H1 (cell line): ENCODE measurements at regions not wholly inside any gene's neighbourhood (a gene's known extent, or its start where the extent isn't known, plus 50 kb on each side); places are given as distances from the start of the nearest gene placed in this dataset.

Experiments
- BACH1 ChIP-seq: IDR thresholded peaks from 2 replicates; pipeline ENCODE4 v1.6.1; 2012; ENCODE audit warnings: low read length, improper control_type of control experiment
- CTCF ChIP-seq, 3 experiments: IDR thresholded peaks; 1 replicate in 2 of 3; 2 replicates in 1 of 3; pipeline versions ENCODE4 v1.5.1 to v1.6.1; 2011; ENCODE audit warnings: low read length in 3 of 3, mild to moderate bottlenecking in 3 of 3, inconsistent platforms in 2 of 3, low read depth in 1 of 3, moderate library complexity in 1 of 3; ENCODE audit not compliant: insufficient read depth in 1 of 3; ENCODE audit errors: control extremely low read depth in 1 of 3
- EP300 ChIP-seq, 2 experiments: IDR thresholded peaks; 1 replicate in 1 of 2; 2 replicates in 1 of 2; pipeline ENCODE4 v1.6.1; 2011 to 2012; ENCODE audit warnings: low read depth in 2 of 2, low read length in 2 of 2, mild to moderate bottlenecking in 2 of 2, borderline replicate concordance in 1 of 2, inconsistent platforms in 1 of 2, moderate library complexity in 1 of 2
- NANOG ChIP-seq: IDR thresholded peaks from 2 replicates; pipeline ENCODE4 v1.6.1; 2011; ENCODE audit warnings: low read length, low read depth, mild to moderate bottlenecking, inconsistent platforms; ENCODE audit not compliant: insufficient read depth, poor library complexity, severe bottlenecking
- RFX5 ChIP-seq: IDR thresholded peaks from 2 replicates; pipeline ENCODE4 v1.6.1; 2011; ENCODE audit warnings: low read depth, low read length, improper control_type of control experiment, borderline replicate concordance
- SP1 ChIP-seq: IDR thresholded peaks from 2 replicates; pipeline ENCODE4 v1.6.1; 2011; ENCODE audit warnings: low read depth, low read length

DNA sequence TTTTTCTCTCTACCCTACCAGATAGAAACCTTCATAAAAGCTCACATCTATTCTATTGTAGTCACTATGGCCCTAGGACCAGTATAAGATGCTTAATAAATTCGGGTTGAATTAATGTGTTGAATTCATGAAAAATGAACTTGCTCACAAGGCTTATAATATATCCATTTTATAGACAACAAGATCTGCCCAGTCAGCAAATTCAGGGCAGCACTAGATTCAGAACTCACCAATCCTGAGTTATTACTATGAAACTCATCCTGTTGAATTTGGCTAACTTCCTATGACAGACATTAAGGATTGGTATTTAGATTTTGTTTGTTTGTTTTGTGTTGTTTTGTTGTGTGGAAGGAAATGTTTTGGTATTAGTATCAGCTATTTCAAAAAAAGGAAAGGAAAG lies 143.6 kb upstream of the CCNG1 start:
- TF ChIP-seq BACH1 (no peak), NANOG (no peak), EP300 (IDR thresholded peaks at IDR 0.05; ENCODE audit: borderline replicate concordance in 1 of 2, low read depth in 2 of 2, low read length in 2 of 2) (no peak), CTCF (IDR thresholded peaks at IDR 0.05; ENCODE audit: control extremely low read depth in 1 of 3, insufficient read depth in 1 of 3, low read depth in 1 of 3, low read length in 3 of 3) (no peak), RFX5 (no peak), SP1 (no peak)
